Caco-2 (cell line): ENCODE measurements at regions not wholly inside any gene's neighbourhood (a gene's known extent, or its start where the extent isn't known, plus 50 kb on each side); places are given as distances from the start of the nearest gene placed in this dataset.
"Not testable (repeated sequence)": the region's sequence is repeated elsewhere in the genome, so short reads cannot be mapped to it uniquely, and the experiment has no call there.

Experiments used
- BruUV-seq: library from RNA; stranded (reverse); fragments of 400-500 nt; replicated peaks from 2 replicates; lab custom pipeline; 2021; lab: Mats Ljungman, UMichigan
- CTCF ChIA-PET: fragments of 300-600 bp; sonication (Branson Sonifier 250); formaldehyde crosslinking; loops from one replicate; lab custom pipeline; 2022; ENCODE audit warnings: antibody characterized with exemption; lab: Charles Lee
- POLR2A ChIA-PET: fragments of 300-600 bp; sonication (Branson Sonifier 250); formaldehyde crosslinking; loops from one replicate; lab custom pipeline; 2022; ENCODE audit warnings: antibody characterized with exemption; lab: Charles Lee
- DNase-seq, 2 experiments: peaks; one replicate each; pipeline versions ENCODE4 v3.0.0 to v3.0.0-alpha.2; 2020 to 2022
- H3K27me3 ChIP-seq: replicated peaks from 2 replicates; pipeline ENCODE4 v1.6.0; 2011; ENCODE audit warnings: low read length; ENCODE audit not compliant: control insufficient read depth, insufficient read depth
- H3K36me3 ChIP-seq: 2 replicates; pipeline ENCODE4 v1.5.1; 2011; ENCODE audit warnings: low read length; ENCODE audit not compliant: control insufficient read depth, insufficient read depth
- H3K4me1 ChIP-seq: fragments of 250-450 bp; sonication (Bioruptor Pico); 2 replicates; pipeline ENCODE4 v1.5.1; 2020; ENCODE audit warnings: mild to moderate bottlenecking
- H3K4me3 ChIP-seq: 2 replicates; pipeline ENCODE4 v1.5.1; 2011; ENCODE audit warnings: low read depth, mild to moderate bottlenecking, control low read depth, low read length
- H3K9me3 ChIP-seq: fragments of 250-450 bp; sonication (Bioruptor Pico); 2 replicates; pipeline ENCODE4 v1.5.1; 2020; ENCODE audit warnings: mild to moderate bottlenecking, moderate library complexity
- H3K27ac Mint-ChIP-seq: one replicate; pipeline ENCODE4 v1.8.0; 2022; ENCODE audit warnings: mixed read lengths; ENCODE audit not compliant: unreplicated experiment
- H3K27me3 Mint-ChIP-seq: one replicate; pipeline ENCODE4 v1.8.0; 2022; ENCODE audit warnings: mixed read lengths; ENCODE audit not compliant: insufficient read depth, unreplicated experiment
- H3K36me3 Mint-ChIP-seq: one replicate; pipeline ENCODE4 v1.8.0; 2022; ENCODE audit warnings: mild to moderate bottlenecking, mixed read lengths; ENCODE audit not compliant: insufficient read depth, unreplicated experiment
- H3K4me1 Mint-ChIP-seq: one replicate; pipeline ENCODE4 v1.8.0; 2022; ENCODE audit warnings: low read depth, mixed read lengths; ENCODE audit not compliant: unreplicated experiment
- H3K4me3 Mint-ChIP-seq: one replicate; pipeline ENCODE4 v1.8.0; 2022; ENCODE audit warnings: mild to moderate bottlenecking, moderate library complexity, mixed read lengths; ENCODE audit not compliant: unreplicated experiment
- H3K9me3 Mint-ChIP-seq: one replicate; pipeline ENCODE4 v1.8.0; 2022; ENCODE audit warnings: mixed read lengths; ENCODE audit not compliant: unreplicated experiment
- intact Hi-C: fragments of 100-400 bp; cut with micrococcal nuclease; formaldehyde crosslinking; loops from one replicate; pipeline ENCODE4 v1.10.0; 2022; ENCODE audit not compliant: unreplicated experiment
- TF ChIP-seq, protein P1 (sequence below), 2 experiments: fragments of 200-600 bp in 1 of 2; IDR thresholded peaks; 1 replicate in 1 of 2; 2 replicates in 1 of 2; pipeline versions ENCODE4 v1.5.1 to v1.8.0; 2011 to 2022; ENCODE audit warnings: antibody characterized with exemption in 1 of 2, control low read depth in 1 of 2, inconsistent platforms in 1 of 2, low read depth in 1 of 2, low read length in 1 of 2, mild to moderate bottlenecking in 1 of 2, moderate library complexity in 1 of 2; ENCODE audit not compliant: insufficient read depth in 1 of 2, severe bottlenecking in 1 of 2, unreplicated experiment in 1 of 2

DNA sequence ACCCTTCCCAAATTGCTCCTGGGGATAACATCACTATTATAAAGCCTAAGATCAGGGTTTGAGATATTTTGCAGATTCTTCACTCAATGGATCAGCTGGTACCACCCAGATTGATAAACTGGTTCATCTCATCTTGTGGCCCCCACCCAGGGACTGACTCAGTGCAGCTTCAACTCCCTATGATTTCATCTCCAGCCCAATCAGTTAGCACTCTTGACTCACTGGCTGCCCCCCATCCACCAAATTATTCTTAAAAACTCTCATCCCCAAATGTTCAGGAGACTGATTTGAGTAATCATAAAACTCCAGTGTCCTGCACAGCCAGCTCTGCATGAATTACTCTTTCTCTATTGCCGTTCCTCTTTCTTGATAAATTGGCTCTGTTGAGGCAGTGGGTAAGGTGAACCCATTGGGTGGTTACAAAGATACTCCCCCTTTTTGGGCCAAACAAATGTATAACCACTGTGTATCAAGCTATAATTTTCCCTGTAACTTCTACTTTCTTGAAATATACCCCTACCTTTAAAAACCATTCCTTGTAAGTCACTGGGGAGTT, 263.3 kb upstream of the IL12B start:
- ChIA-PET POLR2A (no interaction called here), CTCF (no interaction called here)
- Histone ChIP-seq H3K9me3 (0 out of 2 replicates have a peak, but pooled peaks cover 4% of the 10 kb centered on the region), H3K4me1 (no peaks in the 10 kb centered on the region), H3K27me3 (no peaks in the 10 kb centered on the region), H3K4me3 (no peak overlapping the region), H3K36me3 (no peaks in the 10 kb centered on the region)
- peaks cover 5% of the 10 kb centered on the region for H3K27me3 Mint-ChIP-seq
- no peak for DNase-seq
- no TSS peak for BruUV-seq
- intact Hi-C loops, result no loop called here
- no peaks in the 10 kb centered on the region for H3K4me1 Mint-ChIP-seq
- no peak overlapping the region for H3K4me3 Mint-ChIP-seq
- peaks cover 33% of the 10 kb centered on the region for H3K9me3 Mint-ChIP-seq
- TF ChIP-seq, protein P1, sequence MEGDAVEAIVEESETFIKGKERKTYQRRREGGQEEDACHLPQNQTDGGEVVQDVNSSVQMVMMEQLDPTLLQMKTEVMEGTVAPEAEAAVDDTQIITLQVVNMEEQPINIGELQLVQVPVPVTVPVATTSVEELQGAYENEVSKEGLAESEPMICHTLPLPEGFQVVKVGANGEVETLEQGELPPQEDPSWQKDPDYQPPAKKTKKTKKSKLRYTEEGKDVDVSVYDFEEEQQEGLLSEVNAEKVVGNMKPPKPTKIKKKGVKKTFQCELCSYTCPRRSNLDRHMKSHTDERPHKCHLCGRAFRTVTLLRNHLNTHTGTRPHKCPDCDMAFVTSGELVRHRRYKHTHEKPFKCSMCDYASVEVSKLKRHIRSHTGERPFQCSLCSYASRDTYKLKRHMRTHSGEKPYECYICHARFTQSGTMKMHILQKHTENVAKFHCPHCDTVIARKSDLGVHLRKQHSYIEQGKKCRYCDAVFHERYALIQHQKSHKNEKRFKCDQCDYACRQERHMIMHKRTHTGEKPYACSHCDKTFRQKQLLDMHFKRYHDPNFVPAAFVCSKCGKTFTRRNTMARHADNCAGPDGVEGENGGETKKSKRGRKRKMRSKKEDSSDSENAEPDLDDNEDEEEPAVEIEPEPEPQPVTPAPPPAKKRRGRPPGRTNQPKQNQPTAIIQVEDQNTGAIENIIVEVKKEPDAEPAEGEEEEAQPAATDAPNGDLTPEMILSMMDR (IDR thresholded peaks at IDR 0.05; ENCODE audit: insufficient read depth in 1 of 2, low read depth in 1 of 2, low read length in 1 of 2, severe bottlenecking in 1 of 2, unreplicated experiment in 1 of 2), result no peak
- no peaks in the 10 kb centered on the region for H3K36me3 Mint-ChIP-seq
- H3K27ac Mint-ChIP-seq, result no peak overlapping the region

DNA sequence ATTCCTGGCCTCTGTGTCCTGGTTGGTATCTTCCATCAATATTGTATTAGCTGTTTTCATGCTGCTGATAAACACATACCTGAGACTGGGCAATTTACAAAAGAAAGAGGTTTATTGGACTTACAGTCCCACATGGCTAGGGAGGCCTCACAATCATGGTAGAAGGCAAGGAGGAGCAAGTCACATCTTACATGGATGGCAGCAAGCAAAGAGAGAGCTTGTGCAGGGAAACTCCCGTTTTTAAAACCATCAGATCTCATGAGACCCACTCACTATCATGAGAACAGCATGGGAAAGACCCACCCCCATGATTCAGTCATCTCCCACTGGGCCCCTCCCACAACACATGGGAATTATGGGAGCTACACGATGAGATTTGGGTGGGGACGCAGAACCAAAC, 265.3 kb upstream of the IL12B start:
- H3K4me1 ChIP-seq, BruUV-seq, H3K36me3 ChIP-seq, H3K27me3 ChIP-seq, H3K4me3 Mint-ChIP-seq, H3K9me3 ChIP-seq, H3K4me3 ChIP-seq, H3K27me3 Mint-ChIP-seq, intact Hi-C loops, H3K4me1 Mint-ChIP-seq, DNase-seq, POLR2A ChIA-PET, H3K27ac Mint-ChIP-seq, H3K36me3 Mint-ChIP-seq: not testable (repeated sequence)
- CTCF ChIA-PET, result interaction anchor here (0.7 kb wide), 1 partner anchor 45 kb away, joined by 3 read pairs; no protein-coding TSS in a partner anchor
- peaks cover 33% of the 10 kb centered on the region for H3K9me3 Mint-ChIP-seq

DNA sequence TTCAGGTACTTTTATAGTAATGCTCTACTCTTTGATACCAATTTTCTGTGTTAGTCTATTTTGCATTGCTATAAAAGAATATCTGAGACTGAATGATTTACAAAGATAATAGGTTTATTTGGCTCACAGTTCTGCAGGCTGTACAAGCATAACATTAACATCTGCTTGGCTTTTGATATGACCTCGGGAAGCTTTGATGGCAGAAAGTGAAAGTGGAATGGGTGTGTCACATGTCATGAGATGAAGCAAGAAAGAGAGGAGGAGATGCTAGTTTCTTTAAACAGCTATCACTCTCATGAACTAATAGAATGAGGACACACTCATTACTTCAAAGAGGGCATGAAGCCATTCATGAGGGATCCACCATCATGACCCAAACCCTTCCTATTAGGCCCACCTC, 270.9 kb upstream of the IL12B start:
- no TSS peak for BruUV-seq
- no peak overlapping the region for H3K4me3 Mint-ChIP-seq
- POLR2A ChIA-PET, result no interaction called here
- H3K27me3 Mint-ChIP-seq, result peaks cover 5% of the 10 kb centered on the region
- no peaks in the 10 kb centered on the region for H3K4me1 Mint-ChIP-seq
- Histone ChIP-seq H3K9me3 (0 out of 2 replicates have a peak, but pooled peaks cover 5% of the 10 kb centered on the region), H3K4me1 (no peaks in the 10 kb centered on the region), H3K4me3 (no peak overlapping the region), H3K36me3 (no peaks in the 10 kb centered on the region), H3K27me3 (no peaks in the 10 kb centered on the region)
- H3K27ac Mint-ChIP-seq, result no peak overlapping the region
- no peaks in the 10 kb centered on the region for H3K36me3 Mint-ChIP-seq
- CTCF ChIA-PET, result no interaction called here
- intact Hi-C loops, result no loop called here
- DNase-seq, result no peak
- TF ChIP-seq, protein P1 (IDR thresholded peaks at IDR 0.05; ENCODE audit: insufficient read depth in 1 of 2, low read depth in 1 of 2, low read length in 1 of 2, severe bottlenecking in 1 of 2, unreplicated experiment in 1 of 2), result no peak
- H3K9me3 Mint-ChIP-seq, result peaks cover 27% of the 10 kb centered on the region
